ENCODE measurements at regions not wholly inside any gene's neighbourhood (a gene's known extent, or its start where the extent isn't known, plus 50 kb on each side); places are given as distances from the start of the nearest gene placed in this dataset.

DNA sequence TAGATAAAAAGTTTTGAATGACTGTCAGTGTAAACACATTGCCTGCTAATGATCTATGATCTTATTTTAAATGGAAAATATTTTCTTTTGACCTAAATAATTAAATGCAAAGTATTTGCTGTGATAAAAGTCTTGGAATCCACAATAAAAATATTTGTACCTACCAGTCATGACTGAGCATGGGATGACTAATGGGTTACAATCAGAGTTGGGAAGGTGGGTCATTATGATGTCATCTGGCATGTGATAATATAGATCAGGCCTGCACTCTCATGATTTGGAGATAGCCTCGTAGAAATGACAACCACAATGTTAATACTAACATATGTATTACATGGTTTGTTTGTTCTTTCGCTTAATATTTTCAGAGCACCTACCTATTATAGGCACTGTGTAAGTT is 848.8 kb upstream of the KLHL29 start:
- no peaks in the 10 kb centered on the region for H3K9me2 ChIP-seq (ENCODE audit: insufficient read depth)
- no peak overlapping the region for H3K4me3 ChIP-seq (replicated peaks in 1 of 2; ENCODE audit: low read depth in 1 of 2, low read length in 2 of 2)
- no peak overlapping the region for H3K27ac ChIP-seq (ENCODE audit: low read depth, low read length)
- H3K36me3 ChIP-seq (ENCODE audit: control insufficient read depth in 1 of 2, insufficient read depth in 2 of 2, low read length in 2 of 2), result no peaks in the 10 kb centered on the region
- no peak for TF ChIP-seq RAD21 (IDR thresholded peaks at IDR 0.05; ENCODE audit: low read depth)
- peaks cover 16 to 19% of the 10 kb centered on the region in 2 experiments; a peak in 2 of 4 replicates for H3K9me3 ChIP-seq (ENCODE audit: control insufficient read depth in 1 of 2, insufficient read depth in 1 of 2, low read depth in 1 of 2, low read length in 2 of 2)
- H2AFZ ChIP-seq (ENCODE audit: low read depth, low read length, poor library complexity, severe bottlenecking), result no peak overlapping the region
- H3K27me3 ChIP-seq (ENCODE audit: insufficient read depth, low read length), result no peaks in the 10 kb centered on the region
- DNase-seq (ENCODE audit: low read depth, low spot score), result no peak
- ChIA-PET CTCF (no interaction called here), POLR2A (no interaction called here), RAD21 (ENCODE audit: low non-redundant PET in 1 of 2, low total read pairs in 2 of 2, uncharacterized antibody in 2 of 2, unreplicated experiment in 2 of 2) (no interaction called here)
- no TSS peak for BruUV-seq (replicated peaks)
- H3K4me1 ChIP-seq (ENCODE audit: control insufficient read depth in 1 of 2, insufficient read depth in 2 of 2, low read length in 2 of 2), result no peaks in the 10 kb centered on the region
- no peaks in the 10 kb centered on the region for H4K20me1 ChIP-seq (ENCODE audit: insufficient read depth)
- intact Hi-C loops (cut with micrococcal nuclease), result no loop called here
- H3K4me2 ChIP-seq (ENCODE audit: low read length), result no peak overlapping the region
- H3K79me2 ChIP-seq (ENCODE audit: insufficient read depth, low read length), result no peaks in the 10 kb centered on the region
- no peak overlapping the region for H3K9ac ChIP-seq (ENCODE audit: low read length)
- no peak for ATAC-seq

DNA sequence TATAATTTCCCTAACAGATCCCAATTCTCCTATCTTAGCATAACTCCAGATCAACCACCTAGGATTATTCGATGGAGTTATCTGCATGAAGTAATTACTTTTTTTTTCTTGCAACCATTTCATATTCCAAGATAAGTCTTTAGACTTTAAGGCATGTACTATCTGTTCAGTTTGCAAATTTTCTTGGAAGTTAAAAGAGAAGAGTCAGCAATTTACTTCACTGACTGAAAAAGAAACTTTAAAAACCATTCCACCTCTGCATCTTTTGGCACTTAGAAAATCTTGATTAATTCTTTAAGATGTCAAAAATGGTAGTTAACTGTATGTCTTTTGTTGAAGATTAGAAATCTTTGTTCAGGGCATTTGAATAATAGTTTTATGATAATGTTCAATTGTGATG is 830.5 kb upstream of the KLHL29 start:
- Histone ChIP-seq H3K9me3 (ENCODE audit: control insufficient read depth in 1 of 2, insufficient read depth in 1 of 2, low read depth in 1 of 2, low read length in 2 of 2) (peaks cover 15 to 20% of the 10 kb centered on the region in 2 experiments; a peak in 2 of 4 replicates), H3K9ac (ENCODE audit: low read length) (no peak overlapping the region), H3K9me2 (ENCODE audit: insufficient read depth) (no peaks in the 10 kb centered on the region), H3K36me3 (ENCODE audit: control insufficient read depth in 1 of 2, insufficient read depth in 2 of 2, low read length in 2 of 2) (no peaks in the 10 kb centered on the region), H3K4me2 (ENCODE audit: low read length) (no peak overlapping the region), H3K27ac (ENCODE audit: low read depth, low read length) (no peak overlapping the region), H2AFZ (ENCODE audit: low read depth, low read length, poor library complexity, severe bottlenecking) (no peak overlapping the region), H3K4me1 (ENCODE audit: control insufficient read depth in 1 of 2, insufficient read depth in 2 of 2, low read length in 2 of 2) (no peaks in the 10 kb centered on the region), H3K79me2 (ENCODE audit: insufficient read depth, low read length) (no peaks in the 10 kb centered on the region), H3K4me3 (replicated peaks in 1 of 2; ENCODE audit: low read depth in 1 of 2, low read length in 2 of 2) (no peak overlapping the region), H4K20me1 (ENCODE audit: insufficient read depth) (no peaks in the 10 kb centered on the region), H3K27me3 (ENCODE audit: insufficient read depth, low read length) (no peaks in the 10 kb centered on the region)
- DNase-seq (ENCODE audit: low read depth, low spot score) (no peak), ATAC-seq (no peak)
- TF ChIP-seq FOSL1 (IDR thresholded peaks at IDR 0.05; ENCODE audit: low read depth), result no peak
- no peak for TF ChIP-seq EZH2 (IDR thresholded peaks at IDR 0.05)
- intact Hi-C loops (cut with micrococcal nuclease), result no loop called here
- ChIA-PET RAD21 (ENCODE audit: low non-redundant PET in 1 of 2, low total read pairs in 2 of 2, uncharacterized antibody in 2 of 2, unreplicated experiment in 2 of 2) (no interaction called here), CTCF (no interaction called here), POLR2A (no interaction called here)
- BruUV-seq (replicated peaks), result no TSS peak

DNA sequence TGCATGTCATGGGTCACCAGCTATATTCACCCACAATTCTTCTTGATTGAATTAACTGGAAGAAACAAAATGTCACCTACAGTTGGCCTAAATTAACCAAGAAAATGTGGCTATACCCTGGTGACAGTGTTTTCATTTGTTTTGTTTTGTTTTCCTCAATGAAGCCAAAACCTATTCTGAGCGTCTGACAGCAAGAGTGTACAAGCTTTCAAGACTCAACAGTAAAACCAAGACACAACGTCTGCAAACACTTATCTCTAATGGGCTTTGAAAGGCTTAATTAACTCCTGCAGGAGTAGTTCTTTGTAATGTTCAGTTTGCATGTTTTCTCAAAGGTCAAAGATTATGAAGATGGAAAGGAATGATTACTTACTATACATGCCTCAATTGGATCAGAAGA is 827.6 kb upstream of the KLHL29 start:
- BruUV-seq (replicated peaks), result no TSS peak
- Histone ChIP-seq H3K79me2 (ENCODE audit: insufficient read depth, low read length) (no peaks in the 10 kb centered on the region), H3K27me3 (ENCODE audit: insufficient read depth, low read length) (no peaks in the 10 kb centered on the region), H3K36me3 (ENCODE audit: control insufficient read depth in 1 of 2, insufficient read depth in 2 of 2, low read length in 2 of 2) (no peaks in the 10 kb centered on the region), H3K4me2 (ENCODE audit: low read length) (no peak overlapping the region), H3K27ac (ENCODE audit: low read depth, low read length) (no peak overlapping the region), H2AFZ (ENCODE audit: low read depth, low read length, poor library complexity, severe bottlenecking) (no peak overlapping the region), H3K9me2 (ENCODE audit: insufficient read depth) (no peaks in the 10 kb centered on the region), H3K9me3 (ENCODE audit: control insufficient read depth in 1 of 2, insufficient read depth in 1 of 2, low read depth in 1 of 2, low read length in 2 of 2) (peaks cover 15 to 17% of the 10 kb centered on the region in 2 experiments; a peak in 2 of 4 replicates), H3K4me1 (ENCODE audit: control insufficient read depth in 1 of 2, insufficient read depth in 2 of 2, low read length in 2 of 2) (no peaks in the 10 kb centered on the region), H3K4me3 (replicated peaks in 1 of 2; ENCODE audit: low read depth in 1 of 2, low read length in 2 of 2) (no peak overlapping the region), H3K9ac (ENCODE audit: low read length) (no peak overlapping the region), H4K20me1 (ENCODE audit: insufficient read depth) (no peaks in the 10 kb centered on the region)
- ChIA-PET POLR2A (no interaction called here), RAD21 (ENCODE audit: low non-redundant PET in 1 of 2, low total read pairs in 2 of 2, uncharacterized antibody in 2 of 2, unreplicated experiment in 2 of 2) (no interaction called here), CTCF (no interaction called here)
- intact Hi-C loops (cut with micrococcal nuclease), result no loop called here
- DNase-seq (ENCODE audit: low read depth, low spot score) (no peak), ATAC-seq (no peak)
- no peak for TF ChIP-seq ELF1 (IDR thresholded peaks at IDR 0.05; ENCODE audit: borderline replicate concordance, low read depth)
- TF ChIP-seq SIN3A (IDR thresholded peaks at IDR 0.05; ENCODE audit: low read depth), result no peak
- TF ChIP-seq, protein P1, sequence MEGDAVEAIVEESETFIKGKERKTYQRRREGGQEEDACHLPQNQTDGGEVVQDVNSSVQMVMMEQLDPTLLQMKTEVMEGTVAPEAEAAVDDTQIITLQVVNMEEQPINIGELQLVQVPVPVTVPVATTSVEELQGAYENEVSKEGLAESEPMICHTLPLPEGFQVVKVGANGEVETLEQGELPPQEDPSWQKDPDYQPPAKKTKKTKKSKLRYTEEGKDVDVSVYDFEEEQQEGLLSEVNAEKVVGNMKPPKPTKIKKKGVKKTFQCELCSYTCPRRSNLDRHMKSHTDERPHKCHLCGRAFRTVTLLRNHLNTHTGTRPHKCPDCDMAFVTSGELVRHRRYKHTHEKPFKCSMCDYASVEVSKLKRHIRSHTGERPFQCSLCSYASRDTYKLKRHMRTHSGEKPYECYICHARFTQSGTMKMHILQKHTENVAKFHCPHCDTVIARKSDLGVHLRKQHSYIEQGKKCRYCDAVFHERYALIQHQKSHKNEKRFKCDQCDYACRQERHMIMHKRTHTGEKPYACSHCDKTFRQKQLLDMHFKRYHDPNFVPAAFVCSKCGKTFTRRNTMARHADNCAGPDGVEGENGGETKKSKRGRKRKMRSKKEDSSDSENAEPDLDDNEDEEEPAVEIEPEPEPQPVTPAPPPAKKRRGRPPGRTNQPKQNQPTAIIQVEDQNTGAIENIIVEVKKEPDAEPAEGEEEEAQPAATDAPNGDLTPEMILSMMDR (IDR thresholded peaks at IDR 0.05 in 2 of 3, conservative IDR thresholded peaks at IDR 0.05 in 1 of 3; ENCODE audit: borderline replicate concordance in 1 of 3, insufficient read depth in 1 of 3, low read depth in 2 of 3, low read length in 2 of 3), result no peak
- TF ChIP-seq, protein P2, sequence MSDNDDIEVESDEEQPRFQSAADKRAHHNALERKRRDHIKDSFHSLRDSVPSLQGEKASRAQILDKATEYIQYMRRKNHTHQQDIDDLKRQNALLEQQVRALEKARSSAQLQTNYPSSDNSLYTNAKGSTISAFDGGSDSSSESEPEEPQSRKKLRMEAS (IDR thresholded peaks at IDR 0.05), result no peak
- TF ChIP-seq YY1 (IDR thresholded peaks at IDR 0.05; ENCODE audit: extremely low read depth, insufficient replicate concordance, low read depth, low read length), result no peak
- no peak for TF ChIP-seq CBX3 (IDR thresholded peaks at IDR 0.05; ENCODE audit: low read depth)
- no peak for TF ChIP-seq EZH2 (IDR thresholded peaks at IDR 0.05)
- TF ChIP-seq, protein P3, sequence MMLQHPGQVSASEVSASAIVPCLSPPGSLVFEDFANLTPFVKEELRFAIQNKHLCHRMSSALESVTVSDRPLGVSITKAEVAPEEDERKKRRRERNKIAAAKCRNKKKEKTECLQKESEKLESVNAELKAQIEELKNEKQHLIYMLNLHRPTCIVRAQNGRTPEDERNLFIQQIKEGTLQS (IDR thresholded peaks at IDR 0.05), result no peak
- TF ChIP-seq SRF (IDR thresholded peaks at IDR 0.05; ENCODE audit: low read depth), result no peak
- no peak for TF ChIP-seq FOSL1 (IDR thresholded peaks at IDR 0.05; ENCODE audit: low read depth)
- TF ChIP-seq POLR2A (IDR thresholded peaks at IDR 0.05; ENCODE audit: borderline replicate concordance, extremely low read depth, insufficient read depth, insufficient read length), result no peak
- no peak for TF ChIP-seq JUND (IDR thresholded peaks at IDR 0.05)
- no peak for TF ChIP-seq POLR2AphosphoS5 (IDR thresholded peaks at IDR 0.05; ENCODE audit: low read depth, low read length)
- TF ChIP-seq ZNF274 (IDR thresholded peaks at IDR 0.05; ENCODE audit: low read depth, low read length), result no peak
